ENCODE measurements at regions not wholly inside any gene's neighbourhood (a gene's known extent, or its start where the extent isn't known, plus 50 kb on each side); places are given as distances from the start of the nearest gene placed in this dataset.
A peak's percentile ranks its signal among the peaks of the same experiment; 100 is the strongest.

GRCh38 chr13:91185294-91185863 lies 162.1 kb upstream of the MIR17HG start:
- H3K27me3 Mint-ChIP-seq (ENCODE audit: low read depth) = no peaks in the 10 kb centered on the region
- no peak for ATAC-seq (replicated peaks in 1 of 2)
- no peaks in the 10 kb centered on the region for H3K4me1 Mint-ChIP-seq (ENCODE audit: low read depth)
- no peaks in the 10 kb centered on the region for H3K9me3 Mint-ChIP-seq
- H3K36me3 Mint-ChIP-seq (ENCODE audit: insufficient read depth in 2 of 2) = no peaks in the 10 kb centered on the region
- no peak overlapping the region for H3K4me3 Mint-ChIP-seq
- DNase-seq = no peak
- no peak overlapping the region for H3K27ac Mint-ChIP-seq

- Mint-ChIP-seq H3K36me3 (ENCODE audit: insufficient read depth in 2 of 2) (no peaks in the 10 kb centered on the region), H3K4me3 (no peak overlapping the region), H3K27ac (no peak overlapping the region), H3K9me3 (no peaks in the 10 kb centered on the region), H3K27me3 (ENCODE audit: low read depth) (no peaks in the 10 kb centered on the region), H3K4me1 (ENCODE audit: low read depth) (no peaks in the 10 kb centered on the region)
- no peak for DNase-seq
- ATAC-seq (replicated peaks in 1 of 2) = no peak
These were observed 160.0 kb upstream of the MIR17HG start for GRCh38 chr13:91187522-91187921.

GRCh38 chr13:91189506-91189905 lies 158.0 kb upstream of the MIR17HG start:
- H3K4me3 Mint-ChIP-seq = no peak overlapping the region
- peaks cover 0 to 2% of the 10 kb centered on the region in 2 donors for H3K9me3 Mint-ChIP-seq
- H3K27ac Mint-ChIP-seq = no peak overlapping the region
- peaks cover 10% of the 10 kb centered on the region for H3K27me3 Mint-ChIP-seq (ENCODE audit: low read depth)
- ATAC-seq (replicated peaks in 1 of 2) (no peak), DNase-seq (no peak)
- no peaks in the 10 kb centered on the region for H3K36me3 Mint-ChIP-seq (ENCODE audit: insufficient read depth in 2 of 2)
- no peaks in the 10 kb centered on the region for H3K4me1 Mint-ChIP-seq (ENCODE audit: low read depth)

GRCh38 chr13:91193358-91193757 lies 154.1 kb upstream of the MIR17HG start:
- no peak for ATAC-seq (replicated peaks in 1 of 2)
- H3K27ac Mint-ChIP-seq = no peak overlapping the region
- no peak overlapping the region for H3K4me3 Mint-ChIP-seq
- peaks cover 0 to 2% of the 10 kb centered on the region in 2 donors for H3K9me3 Mint-ChIP-seq
- DNase-seq = no peak
- H3K36me3 Mint-ChIP-seq (ENCODE audit: insufficient read depth in 2 of 2) = no peaks in the 10 kb centered on the region
- peaks cover 17% of the 10 kb centered on the region for H3K27me3 Mint-ChIP-seq (ENCODE audit: low read depth)
- no peaks in the 10 kb centered on the region for H3K4me1 Mint-ChIP-seq (ENCODE audit: low read depth)

- no peak for DNase-seq
- Mint-ChIP-seq H3K36me3 (ENCODE audit: insufficient read depth in 2 of 2) (no peaks in the 10 kb centered on the region), H3K27ac (no peak overlapping the region), H3K27me3 (ENCODE audit: low read depth) (peaks cover 17% of the 10 kb centered on the region), H3K4me3 (no peak overlapping the region), H3K4me1 (ENCODE audit: low read depth) (no peaks in the 10 kb centered on the region), H3K9me3 (peaks cover 0 to 2% of the 10 kb centered on the region in 2 donors)
- ATAC-seq (replicated peaks in 1 of 2) = no peak
These were observed 151.7 kb upstream of the MIR17HG start for GRCh38 chr13:91195789-91196188.

GRCh38 chr13:91196958-91197357 lies 150.5 kb upstream of the MIR17HG start:
- no peaks in the 10 kb centered on the region for H3K4me1 Mint-ChIP-seq (ENCODE audit: low read depth)
- no peaks in the 10 kb centered on the region for H3K36me3 Mint-ChIP-seq (ENCODE audit: insufficient read depth in 2 of 2)
- H3K27ac Mint-ChIP-seq = no peak overlapping the region
- peak in 1 of 2 donors; percentile 53 for ATAC-seq (replicated peaks in 1 of 2)
- DNase-seq = no peak
- peaks cover 0 to 2% of the 10 kb centered on the region in 2 donors for H3K9me3 Mint-ChIP-seq
- no peak overlapping the region for H3K4me3 Mint-ChIP-seq
- H3K27me3 Mint-ChIP-seq (ENCODE audit: low read depth) = peaks cover 17% of the 10 kb centered on the region

- peaks cover 6% of the 10 kb centered on the region for H3K27me3 Mint-ChIP-seq (ENCODE audit: low read depth)
- H3K9me3 Mint-ChIP-seq = no peaks in the 10 kb centered on the region
- no peak overlapping the region for H3K4me3 Mint-ChIP-seq
- no peak for DNase-seq
- ATAC-seq (replicated peaks in 1 of 2) = no peak
- H3K27ac Mint-ChIP-seq = no peak overlapping the region
- no peaks in the 10 kb centered on the region for H3K36me3 Mint-ChIP-seq (ENCODE audit: insufficient read depth in 2 of 2)
- H3K4me1 Mint-ChIP-seq (ENCODE audit: low read depth) = no peaks in the 10 kb centered on the region
These were observed 147.6 kb upstream of the MIR17HG start for GRCh38 chr13:91199866-91200265.

- DNase-seq (no peak), ATAC-seq (replicated peaks in 1 of 2) (no peak)
- Mint-ChIP-seq H3K27ac (no peak overlapping the region), H3K4me3 (no peak overlapping the region), H3K27me3 (ENCODE audit: low read depth) (peaks cover 6% of the 10 kb centered on the region), H3K4me1 (ENCODE audit: low read depth) (no peaks in the 10 kb centered on the region), H3K36me3 (ENCODE audit: insufficient read depth in 2 of 2) (no peaks in the 10 kb centered on the region), H3K9me3 (no peaks in the 10 kb centered on the region)
These were observed 147.0 kb upstream of the MIR17HG start for GRCh38 chr13:91200486-91200885.

GRCh38 chr13:91203430-91203829 lies 144.1 kb upstream of the MIR17HG start:
- ATAC-seq (replicated peaks in 1 of 2) (no peak), DNase-seq (no peak)
- Mint-ChIP-seq H3K4me1 (ENCODE audit: low read depth) (no peaks in the 10 kb centered on the region), H3K27ac (no peak overlapping the region), H3K4me3 (no peak overlapping the region), H3K36me3 (ENCODE audit: insufficient read depth in 2 of 2) (no peaks in the 10 kb centered on the region), H3K27me3 (ENCODE audit: low read depth) (no peaks in the 10 kb centered on the region), H3K9me3 (no peaks in the 10 kb centered on the region)

- peaks cover 0 to 3% of the 10 kb centered on the region in 2 donors for H3K9me3 Mint-ChIP-seq
- no peak overlapping the region for H3K27ac Mint-ChIP-seq
- H3K36me3 Mint-ChIP-seq (ENCODE audit: insufficient read depth in 2 of 2) = no peaks in the 10 kb centered on the region
These were observed 140.2 kb upstream of the MIR17HG start for GRCh38 chr13:91207261-91207660.

GRCh38 chr13:91211510-91211909 lies 136.0 kb upstream of the MIR17HG start:
- DNase-seq (no peak), ATAC-seq (replicated peaks in 1 of 2) (no peak)
- Mint-ChIP-seq H3K27ac (no peak overlapping the region), H3K9me3 (peaks cover 0 to 3% of the 10 kb centered on the region in 2 donors), H3K36me3 (ENCODE audit: insufficient read depth in 2 of 2) (no peaks in the 10 kb centered on the region), H3K4me3 (no peak overlapping the region), H3K27me3 (ENCODE audit: low read depth) (peaks cover 17% of the 10 kb centered on the region), H3K4me1 (ENCODE audit: low read depth) (no peaks in the 10 kb centered on the region)

More at GRCh38 chr13:91207261-91207660, 140.2 kb upstream of the MIR17HG start:
- Mint-ChIP-seq H3K4me3 (no peak overlapping the region), H3K4me1 (ENCODE audit: low read depth) (no peaks in the 10 kb centered on the region), H3K27me3 (ENCODE audit: low read depth) (peaks cover 10% of the 10 kb centered on the region)
- DNase-seq = no peak
- no peak for ATAC-seq (replicated peaks in 1 of 2)

- no peaks in the 10 kb centered on the region for H3K36me3 Mint-ChIP-seq (ENCODE audit: insufficient read depth in 2 of 2)
- no peak overlapping the region for H3K4me3 Mint-ChIP-seq
- ATAC-seq (replicated peaks in 1 of 2) = no peak
- H3K27ac Mint-ChIP-seq = no peak overlapping the region
- peaks cover 0 to 3% of the 10 kb centered on the region in 2 donors for H3K9me3 Mint-ChIP-seq
- DNase-seq = no peak
- H3K27me3 Mint-ChIP-seq (ENCODE audit: low read depth) = peaks cover 18% of the 10 kb centered on the region
- no peaks in the 10 kb centered on the region for H3K4me1 Mint-ChIP-seq (ENCODE audit: low read depth)
These were observed 135.3 kb upstream of the MIR17HG start for GRCh38 chr13:91212231-91212630.

GRCh38 chr13:91214031-91214430 lies 133.5 kb upstream of the MIR17HG start:
- peaks cover 0 to 3% of the 10 kb centered on the region in 2 donors for H3K9me3 Mint-ChIP-seq
- DNase-seq (no peak), ATAC-seq (replicated peaks in 1 of 2) (no peak)
- H3K27ac Mint-ChIP-seq = no peak overlapping the region
- no peaks in the 10 kb centered on the region for H3K4me1 Mint-ChIP-seq (ENCODE audit: low read depth)
- no peaks in the 10 kb centered on the region for H3K36me3 Mint-ChIP-seq (ENCODE audit: insufficient read depth in 2 of 2)
- peaks cover 24% of the 10 kb centered on the region for H3K27me3 Mint-ChIP-seq (ENCODE audit: low read depth)
- no peak overlapping the region for H3K4me3 Mint-ChIP-seq

GRCh38 chr13:91216928-91217700 lies 130.4 kb upstream of the MIR17HG start:
- Mint-ChIP-seq H3K27ac (no peak overlapping the region), H3K27me3 (ENCODE audit: low read depth) (peaks cover 14% of the 10 kb centered on the region), H3K4me3 (no peak overlapping the region), H3K36me3 (ENCODE audit: insufficient read depth in 2 of 2) (no peaks in the 10 kb centered on the region), H3K4me1 (ENCODE audit: low read depth) (no peaks in the 10 kb centered on the region), H3K9me3 (no peaks in the 10 kb centered on the region)
- ATAC-seq (replicated peaks in 1 of 2) (no peak), DNase-seq (no peak)
